ENCODE measurements at regions not wholly inside any gene's neighbourhood (a gene's known extent, or its start where the extent isn't known, plus 50 kb on each side); places are given as distances from the start of the nearest gene placed in this dataset.
"Not testable (repeated sequence)": the region's sequence is repeated elsewhere in the genome, so short reads cannot be mapped to it uniquely, and the experiment has no call there.

GRCh38 chr3:80334534-80334933, 566.7 kb upstream of the ROBO1 start:
- Histone ChIP-seq H3K27me3 (no peaks in the 10 kb centered on the region), H3K4me3 (no peak overlapping the region), H3K36me3 (no peaks in the 10 kb centered on the region), H3K27ac (no peak overlapping the region), H3K9me3 (no peaks in the 10 kb centered on the region), H3K4me1 (ENCODE audit: insufficient read depth) (no peaks in the 10 kb centered on the region)
- intact Hi-C loops (cut with DNase I) = no loop called here
- WGBS, 3 donors = 92 to 95% (median 93%) methylated on average over 2 of the region's 2 CpGs
- DNase-seq = no peak
- TF ChIP-seq POLR2A (IDR thresholded peaks at IDR 0.05) = no peak
- TF ChIP-seq EP300 (IDR thresholded peaks at IDR 0.05) = no peak
- TF ChIP-seq, protein P1, sequence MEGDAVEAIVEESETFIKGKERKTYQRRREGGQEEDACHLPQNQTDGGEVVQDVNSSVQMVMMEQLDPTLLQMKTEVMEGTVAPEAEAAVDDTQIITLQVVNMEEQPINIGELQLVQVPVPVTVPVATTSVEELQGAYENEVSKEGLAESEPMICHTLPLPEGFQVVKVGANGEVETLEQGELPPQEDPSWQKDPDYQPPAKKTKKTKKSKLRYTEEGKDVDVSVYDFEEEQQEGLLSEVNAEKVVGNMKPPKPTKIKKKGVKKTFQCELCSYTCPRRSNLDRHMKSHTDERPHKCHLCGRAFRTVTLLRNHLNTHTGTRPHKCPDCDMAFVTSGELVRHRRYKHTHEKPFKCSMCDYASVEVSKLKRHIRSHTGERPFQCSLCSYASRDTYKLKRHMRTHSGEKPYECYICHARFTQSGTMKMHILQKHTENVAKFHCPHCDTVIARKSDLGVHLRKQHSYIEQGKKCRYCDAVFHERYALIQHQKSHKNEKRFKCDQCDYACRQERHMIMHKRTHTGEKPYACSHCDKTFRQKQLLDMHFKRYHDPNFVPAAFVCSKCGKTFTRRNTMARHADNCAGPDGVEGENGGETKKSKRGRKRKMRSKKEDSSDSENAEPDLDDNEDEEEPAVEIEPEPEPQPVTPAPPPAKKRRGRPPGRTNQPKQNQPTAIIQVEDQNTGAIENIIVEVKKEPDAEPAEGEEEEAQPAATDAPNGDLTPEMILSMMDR (IDR thresholded peaks at IDR 0.05) = no peak

DNA sequence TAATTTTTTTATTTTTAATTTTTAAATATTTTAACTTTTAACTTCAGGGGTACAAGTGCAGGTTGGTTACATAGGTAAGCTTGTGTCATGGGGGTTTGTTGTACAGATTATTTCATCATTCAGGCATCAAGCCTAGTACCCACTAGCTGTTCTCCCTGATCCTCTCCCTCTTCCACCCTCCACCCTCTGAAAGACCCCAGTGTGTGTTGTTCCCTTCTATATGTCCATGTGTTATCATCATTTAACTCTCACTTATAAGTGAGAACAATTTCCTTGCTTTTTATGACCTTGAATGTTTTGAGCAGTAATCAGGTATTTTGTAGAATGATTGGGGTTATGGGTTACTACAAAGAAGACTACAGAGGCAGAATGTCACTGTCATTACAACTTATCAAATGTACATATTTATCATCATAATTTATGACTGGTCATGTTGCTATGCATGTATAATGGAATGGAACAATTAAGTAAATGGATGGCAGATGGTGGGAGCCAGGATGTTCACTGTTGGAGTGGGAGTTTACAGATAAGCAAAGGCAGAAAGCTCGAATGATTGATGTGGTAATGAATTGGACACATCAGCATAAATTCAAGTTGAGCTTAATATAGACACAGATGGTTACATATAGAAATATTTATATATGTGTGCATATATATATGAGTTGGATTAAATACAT, 563.8 kb upstream of the ROBO1 start:
- Histone ChIP-seq H3K4me3 (no peak overlapping the region), H3K4me1 (ENCODE audit: insufficient read depth) (no peaks in the 10 kb centered on the region), H3K9me3 (no peaks in the 10 kb centered on the region), H3K36me3 (no peaks in the 10 kb centered on the region), H3K27me3 (no peaks in the 10 kb centered on the region), H3K27ac (no peak overlapping the region)
- 10 to 33% (median 29%) methylated on average over 1 of the region's 1 CpG for WGBS, 3 donors
- TF ChIP-seq, protein P1 (IDR thresholded peaks at IDR 0.05) = no peak
- TF ChIP-seq POLR2A (IDR thresholded peaks at IDR 0.05) = no peak
- TF ChIP-seq EP300 (IDR thresholded peaks at IDR 0.05) = no peak
- intact Hi-C loops (cut with DNase I) = no loop called here
- no peak for DNase-seq

GRCh38 chr3:80314541-80314940, 546.7 kb upstream of the ROBO1 start:
- WGBS, 3 donors = 94 to 99% (median 97%) methylated on average over 19 of the region's 19 CpGs
- H3K4me3 ChIP-seq; H3K36me3 ChIP-seq; intact Hi-C loops (cut with DNase I); DNase-seq; H3K9me3 ChIP-seq; H3K27ac ChIP-seq; H3K4me1 ChIP-seq (ENCODE audit: insufficient read depth); H3K27me3 ChIP-seq: not testable (repeated sequence)

DNA sequence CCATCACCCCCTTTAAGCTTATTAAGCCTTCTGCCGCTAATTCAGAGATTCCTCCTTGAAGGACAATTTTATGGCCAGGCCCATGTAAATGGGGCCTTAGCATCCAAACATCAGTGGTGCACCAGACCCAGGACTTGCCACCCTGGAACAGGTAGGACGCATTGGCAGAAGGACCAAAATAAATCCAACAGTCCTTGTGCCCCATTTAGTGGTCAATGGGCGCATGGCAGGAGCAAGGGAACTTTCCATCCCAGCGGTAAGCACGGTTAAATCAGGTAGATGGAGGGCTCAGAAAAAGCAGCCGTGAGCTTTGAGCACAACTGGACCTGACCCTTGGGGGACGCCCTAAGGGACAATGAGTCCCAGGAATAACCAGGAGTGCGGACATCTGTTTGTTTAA, 540.8 kb upstream of the ROBO1 start:
- no peaks in the 10 kb centered on the region for H3K36me3 ChIP-seq
- intact Hi-C loops (cut with DNase I) = no loop called here
- no peak overlapping the region for H3K27ac ChIP-seq
- no peaks in the 10 kb centered on the region for H3K9me3 ChIP-seq
- DNase-seq = no peak
- no peaks in the 10 kb centered on the region for H3K4me1 ChIP-seq (ENCODE audit: insufficient read depth)
- H3K4me3 ChIP-seq = no peak overlapping the region
- WGBS, 3 donors = 68 to 93% (median 70%) methylated on average over 8 of the region's 8 CpGs
- H3K27me3 ChIP-seq = no peaks in the 10 kb centered on the region
- TF ChIP-seq, protein P1 (IDR thresholded peaks at IDR 0.05) = no peak
- TF ChIP-seq EP300 (IDR thresholded peaks at IDR 0.05) = no peak
- TF ChIP-seq POLR2A (IDR thresholded peaks at IDR 0.05) = no peak

DNA sequence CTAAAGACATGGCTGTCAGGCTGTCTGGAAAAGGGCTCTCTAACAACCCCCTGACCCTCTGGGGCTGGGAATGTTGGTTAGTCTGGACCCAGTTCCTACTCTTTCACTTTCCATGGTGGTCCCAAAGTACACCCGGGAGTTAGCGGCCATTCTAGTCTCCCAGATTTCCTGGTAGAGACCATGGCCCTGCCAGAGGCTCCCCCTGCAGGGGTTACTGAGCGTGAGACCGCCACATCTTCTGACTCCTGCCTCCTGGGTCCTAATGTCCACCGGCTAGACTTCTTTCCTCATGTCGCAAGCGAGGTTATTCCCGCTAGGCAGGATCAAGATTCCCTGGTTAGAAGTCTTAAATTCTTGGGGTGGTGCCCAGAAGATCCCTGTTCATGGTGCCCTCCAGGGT, 540.0 kb upstream of the ROBO1 start:
- 89 to 97% (median 93%) methylated on average over 8 of the region's 8 CpGs for WGBS, 3 donors
- H3K27me3 ChIP-seq = no peaks in the 10 kb centered on the region
- H3K36me3 ChIP-seq = no peaks in the 10 kb centered on the region
- no peak for DNase-seq
- TF ChIP-seq EP300 (IDR thresholded peaks at IDR 0.05) (no peak), POLR2A (IDR thresholded peaks at IDR 0.05) (no peak)
- TF ChIP-seq, protein P1 (IDR thresholded peaks at IDR 0.05) = no peak
- no peaks in the 10 kb centered on the region for H3K9me3 ChIP-seq
- H3K4me1 ChIP-seq (ENCODE audit: insufficient read depth) = no peaks in the 10 kb centered on the region
- H3K4me3 ChIP-seq = no peak overlapping the region
- intact Hi-C loops (cut with DNase I) = no loop called here
- no peak overlapping the region for H3K27ac ChIP-seq

All from ovary (tissue), 7 donors.